GM19438 (cell line): ENCODE measurements at regions not wholly inside any gene's neighbourhood (a gene's known extent, or its start where the extent isn't known, plus 50 kb on each side); places are given as distances from the start of the nearest gene placed in this dataset.

Source experiments
- ATAC-seq: cut with Tn5 transposase; IDR thresholded peaks from one replicate; pipeline ENCODE4 v1.9.1; 2021; ENCODE audit warnings: low read depth; ENCODE audit not compliant: unreplicated experiment

- no peak for ATAC-seq
Measured at GRCh38 chr10:10270126-10271050, 747.3 kb upstream of the CELF2 start.

GRCh38 chr10:10271639-10272192 is 746.0 kb upstream of the CELF2 start:
- ATAC-seq: no peak

- ATAC-seq: no peak
Measured at GRCh38 chr10:10273661-10274060, 744.0 kb upstream of the CELF2 start.

- no peak for ATAC-seq
Measured at GRCh38 chr10:10279906-10280305, 737.8 kb upstream of the CELF2 start.

- no peak for ATAC-seq
Measured at GRCh38 chr10:10292501-10292900, 725.2 kb upstream of the CELF2 start.

- no peak for ATAC-seq
Measured at GRCh38 chr10:10293041-10293440, 724.6 kb upstream of the CELF2 start.

GRCh38 chr10:10293481-10293951 is 724.2 kb upstream of the CELF2 start:
- no peak for ATAC-seq

GRCh38 chr10:10294184-10294880 is 723.3 kb upstream of the CELF2 start:
- ATAC-seq: no peak

- no peak for ATAC-seq
Measured at GRCh38 chr10:10294881-10295529, 722.7 kb upstream of the CELF2 start.

GRCh38 chr10:10295537-10295936 is 722.1 kb upstream of the CELF2 start:
- no peak for ATAC-seq

- no peak for ATAC-seq
Measured at GRCh38 chr10:10302689-10303088, 715.0 kb upstream of the CELF2 start.

GRCh38 chr10:10307036-10307435 is 710.6 kb upstream of the CELF2 start:
- ATAC-seq: no peak

- ATAC-seq: no peak
Measured at GRCh38 chr10:10307551-10307950, 710.1 kb upstream of the CELF2 start.

- no peak for ATAC-seq
Measured at GRCh38 chr10:10310498-10310897, 707.2 kb upstream of the CELF2 start.

- ATAC-seq: no peak
Measured at GRCh38 chr10:10311966-10312365, 705.7 kb upstream of the CELF2 start.

- ATAC-seq: no peak
Measured at GRCh38 chr10:10313149-10313835, 704.4 kb upstream of the CELF2 start.

GRCh38 chr10:10314626-10315025 is 703.0 kb upstream of the CELF2 start:
- ATAC-seq: no peak

- no peak for ATAC-seq
Measured at GRCh38 chr10:10315989-10316388, 701.7 kb upstream of the CELF2 start.

GRCh38 chr10:10317151-10317550 is 700.5 kb upstream of the CELF2 start:
- ATAC-seq: no peak

GRCh38 chr10:10318856-10319255 is 698.8 kb upstream of the CELF2 start:
- no peak for ATAC-seq
